ENCODE measurements at regions not wholly inside any gene's neighbourhood (a gene's known extent, or its start where the extent isn't known, plus 50 kb on each side); places are given as distances from the start of the nearest gene placed in this dataset.
"Not testable (repeated sequence)": the region's sequence is repeated elsewhere in the genome, so short reads cannot be mapped to it uniquely, and the experiment has no call there.

GRCh38 chr14:86973177-86973576 is 1019.8 kb downstream of the GALC start:
- DNase-seq (ENCODE audit: low spot score), result no peak

GRCh38 chr14:86971292-86971691 is 1021.7 kb downstream of the GALC start:
- no peak for DNase-seq (ENCODE audit: low spot score)

- peak; percentile 56 for DNase-seq (ENCODE audit: low spot score)
These were observed 1031.8 kb downstream of the GALC start for GRCh38 chr14:86961106-86961716.

- no peak for DNase-seq (ENCODE audit: low spot score)
These were observed 1037.1 kb downstream of the GALC start for GRCh38 chr14:86955771-86956354.

GRCh38 chr14:86954623-86955022 is 1038.4 kb downstream of the GALC start:
- DNase-seq (ENCODE audit: low spot score), result no peak

- DNase-seq (ENCODE audit: low spot score), result no peak
These were observed 1046.5 kb downstream of the GALC start for GRCh38 chr14:86946446-86946845.

GRCh38 chr14:86944434-86944833 is 1048.5 kb downstream of the GALC start:
- DNase-seq (ENCODE audit: low spot score), result no peak

- DNase-seq (ENCODE audit: low spot score), result no peak
These were observed 1049.3 kb downstream of the GALC start for GRCh38 chr14:86943391-86944365.

- no peak for DNase-seq (ENCODE audit: low spot score)
These were observed 1050.0 kb downstream of the GALC start for GRCh38 chr14:86942936-86943335.

- DNase-seq (ENCODE audit: low spot score), result no peak
These were observed 1052.9 kb downstream of the GALC start for GRCh38 chr14:86940106-86940505.

GRCh38 chr14:86938320-86938719 is 1054.7 kb downstream of the GALC start:
- DNase-seq (ENCODE audit: low spot score), result no peak

GRCh38 chr14:86936556-86936955 is 1056.4 kb downstream of the GALC start:
- no peak for DNase-seq (ENCODE audit: low spot score)

GRCh38 chr14:86935241-86935885 is 1057.6 kb downstream of the GALC start:
- no peak for DNase-seq (ENCODE audit: low spot score)

GRCh38 chr14:86933958-86934595 is 1058.9 kb downstream of the GALC start:
- no peak for DNase-seq (ENCODE audit: low spot score)

GRCh38 chr14:86933460-86933859 is 1059.5 kb downstream of the GALC start:
- DNase-seq (ENCODE audit: low spot score), result no peak

- DNase-seq (ENCODE audit: low spot score), result no peak
These were observed 1077.6 kb downstream of the GALC start for GRCh38 chr14:86915406-86915805.

GRCh38 chr14:86912709-86913108 is 1080.3 kb downstream of the GALC start:
- DNase-seq (ENCODE audit: low spot score), result no peak

- DNase-seq (ENCODE audit: low spot score), result no peak
These were observed 1081.5 kb downstream of the GALC start for GRCh38 chr14:86911486-86911885.

GRCh38 chr14:86905386-86905926 is 1087.5 kb downstream of the GALC start:
- not testable (repeated sequence) for DNase-seq (ENCODE audit: low spot score)

- DNase-seq (ENCODE audit: low spot score), result no peak
These were observed 1090.6 kb downstream of the GALC start for GRCh38 chr14:86902176-86902950.
